Ishikawa (cell line): ENCODE measurements at regions not wholly inside any gene's neighbourhood (a gene's known extent, or its start where the extent isn't known, plus 50 kb on each side); places are given as distances from the start of the nearest gene placed in this dataset.

ENCODE experiments used
- EP300 ChIP-seq: IDR thresholded peaks from 2 replicates; pipeline ENCODE4 v1.6.1; 2012; ENCODE audit warnings: borderline replicate concordance
- FOXM1 ChIP-seq: IDR thresholded peaks from 2 replicates; pipeline ENCODE4 v1.6.1; 2012; ENCODE audit warnings: low read depth, borderline replicate concordance
- RAD21 ChIP-seq: IDR thresholded peaks from 2 replicates; pipeline ENCODE4 v1.6.1; 2012; ENCODE audit warnings: low read depth
- TEAD4 ChIP-seq: IDR thresholded peaks from 2 replicates; pipeline ENCODE4 v1.6.1; 2012
- YY1 ChIP-seq: IDR thresholded peaks from 2 replicates; pipeline ENCODE4 v1.6.1; 2012; ENCODE audit warnings: low read depth
- ZBTB7A ChIP-seq: IDR thresholded peaks from 2 replicates; pipeline ENCODE4 v1.6.1; 2012; ENCODE audit warnings: low read depth
- TF ChIP-seq, protein P1 (sequence below): IDR thresholded peaks from 2 replicates; pipeline ENCODE4 v1.6.1; 2012; ENCODE audit warnings: low read depth, mild to moderate bottlenecking

DNA sequence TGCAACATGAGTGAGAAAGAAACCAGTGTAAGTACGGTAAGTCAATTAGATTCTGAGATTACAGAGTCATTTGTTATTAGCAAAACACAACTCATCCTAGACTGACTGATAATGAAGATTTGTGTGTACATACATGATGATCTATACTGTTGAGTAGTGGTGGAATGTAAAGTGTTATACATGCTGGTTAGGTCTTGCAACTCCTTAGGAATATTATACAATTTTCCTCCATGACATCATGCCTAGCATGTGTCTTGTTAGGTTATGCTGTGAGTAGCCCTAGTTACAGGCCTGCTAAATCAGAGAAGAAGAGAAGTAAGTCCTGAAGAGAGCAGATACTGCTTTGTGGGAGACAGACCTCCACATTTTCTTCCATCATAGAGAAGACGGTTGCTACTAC, 880.6 kb downstream of the LUZP2 start:
- no peak for TF ChIP-seq RAD21
- no peak for TF ChIP-seq FOXM1
- no peak for TF ChIP-seq ZBTB7A
- TF ChIP-seq YY1 = no peak
- TF ChIP-seq TEAD4 = no peak
- TF ChIP-seq, protein P1, sequence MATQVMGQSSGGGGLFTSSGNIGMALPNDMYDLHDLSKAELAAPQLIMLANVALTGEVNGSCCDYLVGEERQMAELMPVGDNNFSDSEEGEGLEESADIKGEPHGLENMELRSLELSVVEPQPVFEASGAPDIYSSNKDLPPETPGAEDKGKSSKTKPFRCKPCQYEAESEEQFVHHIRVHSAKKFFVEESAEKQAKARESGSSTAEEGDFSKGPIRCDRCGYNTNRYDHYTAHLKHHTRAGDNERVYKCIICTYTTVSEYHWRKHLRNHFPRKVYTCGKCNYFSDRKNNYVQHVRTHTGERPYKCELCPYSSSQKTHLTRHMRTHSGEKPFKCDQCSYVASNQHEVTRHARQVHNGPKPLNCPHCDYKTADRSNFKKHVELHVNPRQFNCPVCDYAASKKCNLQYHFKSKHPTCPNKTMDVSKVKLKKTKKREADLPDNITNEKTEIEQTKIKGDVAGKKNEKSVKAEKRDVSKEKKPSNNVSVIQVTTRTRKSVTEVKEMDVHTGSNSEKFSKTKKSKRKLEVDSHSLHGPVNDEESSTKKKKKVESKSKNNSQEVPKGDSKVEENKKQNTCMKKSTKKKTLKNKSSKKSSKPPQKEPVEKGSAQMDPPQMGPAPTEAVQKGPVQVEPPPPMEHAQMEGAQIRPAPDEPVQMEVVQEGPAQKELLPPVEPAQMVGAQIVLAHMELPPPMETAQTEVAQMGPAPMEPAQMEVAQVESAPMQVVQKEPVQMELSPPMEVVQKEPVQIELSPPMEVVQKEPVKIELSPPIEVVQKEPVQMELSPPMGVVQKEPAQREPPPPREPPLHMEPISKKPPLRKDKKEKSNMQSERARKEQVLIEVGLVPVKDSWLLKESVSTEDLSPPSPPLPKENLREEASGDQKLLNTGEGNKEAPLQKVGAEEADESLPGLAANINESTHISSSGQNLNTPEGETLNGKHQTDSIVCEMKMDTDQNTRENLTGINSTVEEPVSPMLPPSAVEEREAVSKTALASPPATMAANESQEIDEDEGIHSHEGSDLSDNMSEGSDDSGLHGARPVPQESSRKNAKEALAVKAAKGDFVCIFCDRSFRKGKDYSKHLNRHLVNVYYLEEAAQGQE = no peak
- no peak for TF ChIP-seq EP300
